Panc1 (cell line): ENCODE measurements at regions not wholly inside any gene's neighbourhood (a gene's known extent, or its start where the extent isn't known, plus 50 kb on each side); places are given as distances from the start of the nearest gene placed in this dataset.

Source experiments
- POLR2AphosphoS5 ChIP-seq: IDR thresholded peaks from 2 replicates; pipeline ENCODE4 v1.6.1; 2012; ENCODE audit warnings: mild to moderate bottlenecking, low read depth, low read length, moderate library complexity
- REST ChIP-seq, 2 experiments: IDR thresholded peaks; 2 replicates each; pipeline ENCODE4 v1.6.1; 2011 to 2012; ENCODE audit warnings: low read depth in 2 of 2, control low read depth in 1 of 2, low read length in 1 of 2, mild to moderate bottlenecking in 1 of 2, moderate library complexity in 1 of 2; ENCODE audit not compliant: insufficient read depth in 1 of 2
- TCF7L2 ChIP-seq: IDR thresholded peaks from 2 replicates; pipeline ENCODE4 v1.6.1; 2011; ENCODE audit warnings: mild to moderate bottlenecking, low read depth, low read length, inconsistent platforms
- TF ChIP-seq, protein P1 (sequence below): fragments of 450-650 bp; IDR thresholded peaks from 2 replicates; pipeline ENCODE4 v1.5.1; 2017; ENCODE audit warnings: mild to moderate bottlenecking

DNA sequence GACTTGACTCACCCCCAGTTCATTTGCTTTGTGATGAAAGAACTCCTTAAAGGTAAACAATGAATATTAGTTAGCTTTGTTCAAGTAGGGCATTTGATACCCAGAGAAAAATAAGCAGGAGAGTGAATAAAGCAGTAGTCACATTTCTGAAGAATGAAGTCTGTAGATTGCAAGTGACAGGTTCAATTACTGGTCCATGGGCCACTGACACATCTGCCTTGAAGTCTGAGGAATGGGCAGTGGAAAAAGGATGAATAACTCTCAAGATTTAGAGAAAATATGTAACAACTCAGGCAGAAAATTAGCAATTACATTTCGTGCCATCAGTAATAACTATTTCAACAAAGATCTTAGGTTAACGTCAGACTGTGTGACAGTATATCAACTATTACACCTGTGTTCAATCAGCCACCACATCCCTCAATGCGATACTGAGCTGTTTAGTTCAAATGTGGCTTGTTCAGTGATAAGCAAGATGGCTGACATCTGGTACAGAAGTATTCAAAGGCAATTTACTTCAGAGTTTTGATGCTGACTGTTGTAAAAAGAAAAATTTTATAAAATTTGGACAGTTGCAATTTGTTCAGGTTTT is 1890.7 kb upstream of the NUDT12 start:
- TF ChIP-seq, protein P1, sequence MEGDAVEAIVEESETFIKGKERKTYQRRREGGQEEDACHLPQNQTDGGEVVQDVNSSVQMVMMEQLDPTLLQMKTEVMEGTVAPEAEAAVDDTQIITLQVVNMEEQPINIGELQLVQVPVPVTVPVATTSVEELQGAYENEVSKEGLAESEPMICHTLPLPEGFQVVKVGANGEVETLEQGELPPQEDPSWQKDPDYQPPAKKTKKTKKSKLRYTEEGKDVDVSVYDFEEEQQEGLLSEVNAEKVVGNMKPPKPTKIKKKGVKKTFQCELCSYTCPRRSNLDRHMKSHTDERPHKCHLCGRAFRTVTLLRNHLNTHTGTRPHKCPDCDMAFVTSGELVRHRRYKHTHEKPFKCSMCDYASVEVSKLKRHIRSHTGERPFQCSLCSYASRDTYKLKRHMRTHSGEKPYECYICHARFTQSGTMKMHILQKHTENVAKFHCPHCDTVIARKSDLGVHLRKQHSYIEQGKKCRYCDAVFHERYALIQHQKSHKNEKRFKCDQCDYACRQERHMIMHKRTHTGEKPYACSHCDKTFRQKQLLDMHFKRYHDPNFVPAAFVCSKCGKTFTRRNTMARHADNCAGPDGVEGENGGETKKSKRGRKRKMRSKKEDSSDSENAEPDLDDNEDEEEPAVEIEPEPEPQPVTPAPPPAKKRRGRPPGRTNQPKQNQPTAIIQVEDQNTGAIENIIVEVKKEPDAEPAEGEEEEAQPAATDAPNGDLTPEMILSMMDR = no peak
- TF ChIP-seq POLR2AphosphoS5 (no peak), REST (IDR thresholded peaks at IDR 0.05; ENCODE audit: insufficient read depth in 1 of 2, low read depth in 2 of 2, low read length in 1 of 2) (no peak), TCF7L2 (no peak)
